PFSK-1 (cell line): ENCODE measurements at regions not wholly inside any gene's neighbourhood (a gene's known extent, or its start where the extent isn't known, plus 50 kb on each side); places are given as distances from the start of the nearest gene placed in this dataset.

Source experiments
- FOXP2 ChIP-seq: optimal IDR thresholded peaks from 2 replicates; pipeline ENCODE3; 2011; ENCODE audit warnings: borderline replicate concordance, control low read depth, inconsistent platforms; ENCODE audit not compliant: insufficient read depth; ENCODE audit errors: extremely low read length, extremely low read depth
- POLR2AphosphoS5 ChIP-seq: IDR thresholded peaks from 2 replicates; pipeline ENCODE4 v1.6.1; 2012; ENCODE audit warnings: low read depth, mild to moderate bottlenecking, control low read depth, low read length, moderate library complexity
- SIN3A ChIP-seq: IDR thresholded peaks from 2 replicates; pipeline ENCODE4 v1.6.1; 2012; ENCODE audit warnings: mild to moderate bottlenecking, low read length, moderate library complexity, borderline replicate concordance; ENCODE audit not compliant: insufficient read depth
- TAF1 ChIP-seq: IDR thresholded peaks from 2 replicates; pipeline ENCODE4 v1.6.1; 2012; ENCODE audit warnings: low read length, control low read depth, borderline replicate concordance; ENCODE audit not compliant: insufficient read depth
- TF ChIP-seq, protein P1 (sequence below), 2 experiments: IDR thresholded peaks; 2 replicates each; pipeline versions ENCODE4 v1.6.1 to v1.8.0; 2011 to 2012; ENCODE audit warnings: low read depth in 2 of 2, low read length in 2 of 2, control low read depth in 1 of 2, inconsistent platforms in 1 of 2, mild to moderate bottlenecking in 1 of 2, moderate library complexity in 1 of 2; ENCODE audit not compliant: insufficient read depth in 1 of 2

DNA sequence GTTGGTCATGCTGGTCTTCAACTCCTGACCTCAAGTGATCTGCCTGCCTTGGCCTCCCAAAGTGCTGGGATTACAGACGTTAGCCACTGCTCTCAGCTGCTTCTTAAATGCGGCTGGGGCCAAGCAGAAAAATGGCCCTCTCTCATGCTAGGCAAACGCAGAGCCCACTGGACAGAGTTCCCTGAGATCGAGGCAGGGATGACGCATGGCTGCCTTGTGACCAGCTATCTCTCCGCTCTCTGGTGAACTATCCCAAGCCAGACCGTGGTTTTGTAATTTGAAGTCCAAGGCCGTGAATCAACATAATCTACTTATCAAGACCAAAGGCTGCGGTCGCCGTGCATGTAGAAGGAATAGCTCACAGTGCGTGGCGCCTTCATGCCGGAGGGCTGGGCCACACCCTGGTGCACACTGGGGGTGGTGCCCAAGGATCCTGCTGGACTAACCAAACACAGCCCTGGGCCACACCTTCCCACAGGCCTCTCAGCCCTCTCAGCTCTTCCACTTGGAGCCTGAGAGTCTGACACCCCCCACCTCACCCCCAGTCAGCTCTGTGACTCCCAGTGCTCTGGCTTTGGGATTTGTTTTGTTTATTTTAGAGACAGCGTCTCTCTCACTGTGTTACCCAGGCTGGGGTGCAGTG, 88.1 kb upstream of the CUX1 start:
- TF ChIP-seq POLR2AphosphoS5 = no peak
- no peak for TF ChIP-seq TAF1
- TF ChIP-seq SIN3A = no peak
- TF ChIP-seq, protein P1, sequence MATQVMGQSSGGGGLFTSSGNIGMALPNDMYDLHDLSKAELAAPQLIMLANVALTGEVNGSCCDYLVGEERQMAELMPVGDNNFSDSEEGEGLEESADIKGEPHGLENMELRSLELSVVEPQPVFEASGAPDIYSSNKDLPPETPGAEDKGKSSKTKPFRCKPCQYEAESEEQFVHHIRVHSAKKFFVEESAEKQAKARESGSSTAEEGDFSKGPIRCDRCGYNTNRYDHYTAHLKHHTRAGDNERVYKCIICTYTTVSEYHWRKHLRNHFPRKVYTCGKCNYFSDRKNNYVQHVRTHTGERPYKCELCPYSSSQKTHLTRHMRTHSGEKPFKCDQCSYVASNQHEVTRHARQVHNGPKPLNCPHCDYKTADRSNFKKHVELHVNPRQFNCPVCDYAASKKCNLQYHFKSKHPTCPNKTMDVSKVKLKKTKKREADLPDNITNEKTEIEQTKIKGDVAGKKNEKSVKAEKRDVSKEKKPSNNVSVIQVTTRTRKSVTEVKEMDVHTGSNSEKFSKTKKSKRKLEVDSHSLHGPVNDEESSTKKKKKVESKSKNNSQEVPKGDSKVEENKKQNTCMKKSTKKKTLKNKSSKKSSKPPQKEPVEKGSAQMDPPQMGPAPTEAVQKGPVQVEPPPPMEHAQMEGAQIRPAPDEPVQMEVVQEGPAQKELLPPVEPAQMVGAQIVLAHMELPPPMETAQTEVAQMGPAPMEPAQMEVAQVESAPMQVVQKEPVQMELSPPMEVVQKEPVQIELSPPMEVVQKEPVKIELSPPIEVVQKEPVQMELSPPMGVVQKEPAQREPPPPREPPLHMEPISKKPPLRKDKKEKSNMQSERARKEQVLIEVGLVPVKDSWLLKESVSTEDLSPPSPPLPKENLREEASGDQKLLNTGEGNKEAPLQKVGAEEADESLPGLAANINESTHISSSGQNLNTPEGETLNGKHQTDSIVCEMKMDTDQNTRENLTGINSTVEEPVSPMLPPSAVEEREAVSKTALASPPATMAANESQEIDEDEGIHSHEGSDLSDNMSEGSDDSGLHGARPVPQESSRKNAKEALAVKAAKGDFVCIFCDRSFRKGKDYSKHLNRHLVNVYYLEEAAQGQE (IDR thresholded peaks at IDR 0.05; ENCODE audit: insufficient read depth in 1 of 2, low read depth in 2 of 2, low read length in 2 of 2) = no peak
- no peak for TF ChIP-seq FOXP2
